ENCODE measurements at regions not wholly inside any gene's neighbourhood (a gene's known extent, or its start where the extent isn't known, plus 50 kb on each side); places are given as distances from the start of the nearest gene placed in this dataset.

DNA sequence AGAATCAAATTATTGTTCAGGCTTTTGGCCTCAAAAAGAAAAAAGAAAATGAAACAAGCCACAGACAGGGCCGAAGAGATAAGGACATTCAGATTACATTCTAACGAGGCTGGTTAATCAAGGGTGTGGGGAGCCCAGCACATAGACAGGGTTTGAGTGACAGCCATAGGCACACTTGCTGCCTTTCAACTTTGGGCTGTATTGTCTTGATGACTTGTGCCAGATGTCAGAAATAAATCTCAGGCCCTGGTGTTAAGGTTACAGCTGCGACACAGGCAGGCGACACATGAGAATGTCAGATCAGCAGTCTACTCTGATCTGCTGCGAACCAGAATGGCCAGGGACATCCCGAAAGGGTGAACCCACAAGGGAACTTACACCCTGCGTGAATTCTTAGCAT, 231.2 kb upstream of the ARRDC4 start:
- TF ChIP-seq POLR2A (IDR thresholded peaks at IDR 0.05): no peak
- TF ChIP-seq CTCF (IDR thresholded peaks at IDR 0.05): no peak
